MCF 10A (cell line): ENCODE measurements at regions not wholly inside any gene's neighbourhood (a gene's known extent, or its start where the extent isn't known, plus 50 kb on each side); places are given as distances from the start of the nearest gene placed in this dataset.

Source experiments
- BruUV-seq: library from RNA; stranded (reverse); fragments of 400-500 nt; replicated peaks from 2 replicates; lab custom pipeline; 2021; lab: Mats Ljungman, UMichigan
- CTCF ChIA-PET: fragments of 300-600 bp; sonication (Branson Sonifier 250); formaldehyde crosslinking; extraction: SDS; loops from one replicate; lab custom pipeline; 2021; ENCODE audit warnings: antibody characterized with exemption, inconsistent platforms; lab: Yijun Ruan, JAX
- POLR2A ChIA-PET: fragments of 300-600, 350-650 bp; sonication (Branson Sonifier 250); formaldehyde crosslinking; extraction: SDS; loops from one replicate; lab custom pipeline; 2020; ENCODE audit warnings: antibody characterized with exemption, inconsistent platforms; lab: Yijun Ruan, JAX
- DNase-seq: peaks from one replicate; pipeline ENCODE4 v3.0.0-alpha.2; 2018; ENCODE audit not compliant: unreplicated experiment
- H3K27ac Mint-ChIP-seq: one replicate; pipeline ENCODE4 v1.8.0; 2022; ENCODE audit warnings: mild to moderate bottlenecking, low read depth, mixed read lengths; ENCODE audit not compliant: unreplicated experiment
- H3K27me3 Mint-ChIP-seq: one replicate; pipeline ENCODE4 v1.8.0; 2022; ENCODE audit warnings: mixed read lengths; ENCODE audit not compliant: insufficient read depth, unreplicated experiment
- H3K36me3 Mint-ChIP-seq: one replicate; pipeline ENCODE4 v1.8.0; 2022; ENCODE audit warnings: mild to moderate bottlenecking, moderate library complexity, mixed read lengths; ENCODE audit not compliant: insufficient read depth, unreplicated experiment
- H3K4me1 Mint-ChIP-seq: one replicate; pipeline ENCODE4 v1.8.0; 2022; ENCODE audit warnings: mixed read lengths; ENCODE audit not compliant: insufficient read depth, unreplicated experiment
- H3K4me3 Mint-ChIP-seq: one replicate; pipeline ENCODE4 v1.8.0; 2022; ENCODE audit warnings: mild to moderate bottlenecking, moderate library complexity, mixed read lengths; ENCODE audit not compliant: unreplicated experiment
- H3K9me3 Mint-ChIP-seq: one replicate; pipeline ENCODE4 v1.8.0; 2022; ENCODE audit warnings: mixed read lengths; ENCODE audit not compliant: unreplicated experiment
- CTCF ChIP-seq: fragments of 200-600 bp; IDR thresholded peaks from one replicate; pipeline ENCODE4 v1.8.0; 2022; ENCODE audit warnings: antibody characterized with exemption, mild to moderate bottlenecking; ENCODE audit not compliant: unreplicated experiment
- intact Hi-C: fragments of 100-400 bp; cut with micrococcal nuclease; formaldehyde crosslinking; loops from 2 replicates; pipeline ENCODE4 v1.14.1; 2022

GRCh38 chr13:94947965-94948371, 235.6 kb upstream of the SOX21 start:
- CTCF ChIA-PET = interaction anchor here (1.0 kb wide), 1 partner anchor 291 kb away, joined by 3 read pairs; no protein-coding TSS in a partner anchor
- no peak overlapping the region for H3K27ac Mint-ChIP-seq
- BruUV-seq = no TSS peak

GRCh38 chr13:94947392-94947791, 235.0 kb upstream of the SOX21 start:
- no peak overlapping the region for H3K4me3 Mint-ChIP-seq
- intact Hi-C loops = no loop called here
- ChIA-PET CTCF (no interaction called here), POLR2A (no interaction called here)
- no peaks in the 10 kb centered on the region for H3K9me3 Mint-ChIP-seq
- H3K4me1 Mint-ChIP-seq = no peaks in the 10 kb centered on the region
- H3K36me3 Mint-ChIP-seq = no peaks in the 10 kb centered on the region
- H3K27me3 Mint-ChIP-seq = no peaks in the 10 kb centered on the region
- TF ChIP-seq CTCF = no peak
- no peak overlapping the region for H3K27ac Mint-ChIP-seq
- DNase-seq = no peak
- no TSS peak for BruUV-seq

More at GRCh38 chr13:94947965-94948371, 235.6 kb upstream of the SOX21 start:
- H3K4me3 Mint-ChIP-seq = no peak overlapping the region
- no peaks in the 10 kb centered on the region for H3K27me3 Mint-ChIP-seq
- no peak for DNase-seq
- intact Hi-C loops = no loop called here
- no peak for TF ChIP-seq CTCF
- H3K9me3 Mint-ChIP-seq = no peaks in the 10 kb centered on the region
- no peaks in the 10 kb centered on the region for H3K4me1 Mint-ChIP-seq
- H3K36me3 Mint-ChIP-seq = no peaks in the 10 kb centered on the region
- POLR2A ChIA-PET = interaction anchor here (0.6 kb wide), 1 partner anchor 90 kb away, joined by 4 read pairs; no protein-coding TSS in a partner anchor

- BruUV-seq = no TSS peak
- Mint-ChIP-seq H3K27ac (no peak overlapping the region), H3K4me3 (no peak overlapping the region), H3K9me3 (no peaks in the 10 kb centered on the region), H3K27me3 (no peaks in the 10 kb centered on the region), H3K36me3 (no peaks in the 10 kb centered on the region), H3K4me1 (no peaks in the 10 kb centered on the region)
- no peak for DNase-seq
- intact Hi-C loops = no loop called here
- TF ChIP-seq CTCF = no peak
- POLR2A ChIA-PET = interaction anchor here (0.6 kb wide), 1 partner anchor 571 kb away, joined by 4 read pairs; no protein-coding TSS in a partner anchor
- CTCF ChIA-PET = no interaction called here
Measured at GRCh38 chr13:94946039-94946438, 233.7 kb upstream of the SOX21 start.

GRCh38 chr13:94938124-94938523, 225.8 kb upstream of the SOX21 start:
- Mint-ChIP-seq H3K36me3 (no peaks in the 10 kb centered on the region), H3K9me3 (no peaks in the 10 kb centered on the region), H3K4me3 (no peak overlapping the region), H3K27ac (no peak overlapping the region), H3K4me1 (peaks cover 5% of the 10 kb centered on the region), H3K27me3 (peaks cover 10% of the 10 kb centered on the region)
- no peak for TF ChIP-seq CTCF
- ChIA-PET POLR2A (no interaction called here), CTCF (interaction anchor here (0.7 kb wide), 1 partner anchor 46 kb away, joined by 3 read pairs; no protein-coding TSS in a partner anchor)
- intact Hi-C loops = no loop called here
- BruUV-seq = no TSS peak
- no peak for DNase-seq
